Stomach (tissue), 4 donors: ENCODE measurements at regions not wholly inside any gene's neighbourhood (a gene's known extent, or its start where the extent isn't known, plus 50 kb on each side); places are given as distances from the start of the nearest gene placed in this dataset.

ENCODE experiments used
- CTCF ChIP-seq, 7 experiments: fragments of 450-650 bp in 4 of 7; fragments of 200-600 bp in 3 of 7; sonication (generic) in 3 of 7; IDR thresholded peaks; one replicate each; pipeline ENCODE4 v1.5.1; 2016 to 2019; ENCODE audit warnings: antibody characterized with exemption in 7 of 7, control low read depth in 2 of 7, mild to moderate bottlenecking in 1 of 7
- EP300 ChIP-seq: sonication (generic); formaldehyde crosslinking; IDR thresholded peaks from one replicate; pipeline ENCODE4 v1.6.1; 2017; ENCODE audit warnings: antibody characterized with exemption

- TF ChIP-seq EP300 (no peak), CTCF (IDR thresholded peaks at IDR 0.05) (no peak)
These were observed 439.4 kb downstream of the RAPGEF2 start for GRCh38 chr4:159542296-159542695.
